Cardiac septum (tissue), 1 donor: ENCODE measurements at regions not wholly inside any gene's neighbourhood (a gene's known extent, or its start where the extent isn't known, plus 50 kb on each side); places are given as distances from the start of the nearest gene placed in this dataset.

Experiments used
- DNase-seq: peaks from one replicate; pipeline ENCODE4 v3.0.0-alpha.2; 2020; ENCODE audit warnings: low spot score
- intact Hi-C: fragments of 100-400 bp; cut with DNase I; formaldehyde crosslinking; loops from one replicate; pipeline ENCODE4 v1.14.0; 2022
- donor health status: DM: no; HTN: no; CAD: no.

- intact Hi-C loops, result no loop called here
- no peak for DNase-seq
Observed at GRCh38 chr1:59081795-59082194, 215.1 kb upstream of the FGGY start.

GRCh38 chr1:59083946-59084865 is 212.7 kb upstream of the FGGY start:
- intact Hi-C loops, result no loop called here
- no peak for DNase-seq

GRCh38 chr1:59085101-59085500 is 211.8 kb upstream of the FGGY start:
- DNase-seq, result no peak
- intact Hi-C loops, result no loop called here

- intact Hi-C loops, result no loop called here
- DNase-seq, result no peak
Observed at GRCh38 chr1:59089036-59089798, 207.7 kb upstream of the FGGY start.

GRCh38 chr1:59089922-59090457 is 206.9 kb upstream of the FGGY start:
- DNase-seq, result no peak
- intact Hi-C loops, result no loop called here

- DNase-seq, result no peak
- intact Hi-C loops, result no loop called here
Observed at GRCh38 chr1:59092126-59092525, 204.8 kb upstream of the FGGY start.

GRCh38 chr1:59094001-59094400 is 202.9 kb upstream of the FGGY start:
- intact Hi-C loops, result no loop called here
- no peak for DNase-seq

GRCh38 chr1:59096501-59096900 is 200.4 kb upstream of the FGGY start:
- intact Hi-C loops, result loop anchor here (5.0 kb wide), 1 partner anchor 46 kb away; no protein-coding TSS in a partner anchor
- no peak for DNase-seq

GRCh38 chr1:59098655-59099054 is 198.2 kb upstream of the FGGY start:
- intact Hi-C loops, result loop anchor here (5.0 kb wide), 1 partner anchor 44 kb away; no protein-coding TSS in a partner anchor
- DNase-seq, result no peak

GRCh38 chr1:59100708-59101374 is 196.1 kb upstream of the FGGY start:
- DNase-seq, result no peak
- intact Hi-C loops, result no loop called here

GRCh38 chr1:59101518-59101917 is 195.4 kb upstream of the FGGY start:
- intact Hi-C loops, result no loop called here
- DNase-seq, result no peak

- intact Hi-C loops, result no loop called here
- DNase-seq, result no peak
Observed at GRCh38 chr1:59103457-59103856, 193.4 kb upstream of the FGGY start.

GRCh38 chr1:59104191-59104760 is 192.6 kb upstream of the FGGY start:
- DNase-seq, result no peak
- intact Hi-C loops, result no loop called here

- intact Hi-C loops, result loop anchor here (2.0 kb wide), 1 partner anchor 31 kb away; no protein-coding TSS in a partner anchor
- DNase-seq, result no peak
Observed at GRCh38 chr1:59105548-59106507, 191.1 kb upstream of the FGGY start.

- intact Hi-C loops, result loop anchor here (2.0 kb wide), 1 partner anchor 29 kb away; no protein-coding TSS in a partner anchor
- peak; percentile 80 for DNase-seq
Observed at GRCh38 chr1:59107516-59107915, 189.4 kb upstream of the FGGY start.

- intact Hi-C loops, result loop anchor here (2.0 kb wide), 1 partner anchor 29 kb away; no protein-coding TSS in a partner anchor
- DNase-seq, result no peak
Observed at GRCh38 chr1:59107916-59108315, 189.0 kb upstream of the FGGY start.

- intact Hi-C loops, result no loop called here
- DNase-seq, result no peak
Observed at GRCh38 chr1:59108481-59109317, 188.2 kb upstream of the FGGY start.
